OCI-LY7 (cell line): ENCODE measurements at regions not wholly inside any gene's neighbourhood (a gene's known extent, or its start where the extent isn't known, plus 50 kb on each side); places are given as distances from the start of the nearest gene placed in this dataset.

ENCODE experiments used
- CTCF ChIP-seq: fragments of 200-600 bp; sonication (generic); conservative IDR thresholded peaks from 2 replicates; pipeline ENCODE4 v1.5.1; 2014; ENCODE audit warnings: mild to moderate bottlenecking, antibody characterized with exemption, low read length, moderate library complexity, mixed read lengths
- EZH2phosphoT487 ChIP-seq: fragments of 200-600 bp; sonication (generic); IDR thresholded peaks from 2 replicates; pipeline ENCODE4 v1.6.1; 2018; ENCODE audit warnings: low read depth, borderline replicate concordance, mild to moderate bottlenecking, mixed run types, antibody characterized with exemption, low read length, moderate library complexity, mixed read lengths

DNA sequence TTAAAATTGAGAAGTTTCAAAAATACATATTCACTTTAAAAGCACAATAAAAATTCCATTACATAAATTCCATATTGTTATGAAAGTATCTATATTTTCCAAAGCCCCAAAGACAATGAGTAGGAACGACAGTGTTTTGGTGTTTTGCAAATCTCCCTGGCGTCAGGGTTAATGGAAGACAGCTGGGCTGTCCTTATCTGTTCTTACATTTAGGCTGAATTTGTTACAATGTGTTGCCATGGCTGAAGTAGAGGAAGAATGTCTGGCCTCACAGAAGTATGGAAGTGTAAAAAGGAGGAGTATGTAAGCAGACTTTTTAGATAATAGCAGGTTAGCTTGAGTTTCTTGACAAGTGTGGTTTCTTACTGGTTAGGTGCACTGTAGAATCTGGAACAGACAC, 124.4 kb upstream of the SPATA13 start:
- no peak for TF ChIP-seq CTCF
- TF ChIP-seq EZH2phosphoT487 = no peak
